Omental fat pad (tissue), 3 donors: ENCODE measurements at regions not wholly inside any gene's neighbourhood (a gene's known extent, or its start where the extent isn't known, plus 50 kb on each side); places are given as distances from the start of the nearest gene placed in this dataset.

Source experiments
- ATAC-seq: fragments of 150-250 bp; one replicate; pipeline ENCODE4 v1.9.1; 2016; ENCODE audit warnings: mild to moderate bottlenecking, moderate library complexity; ENCODE audit not compliant: low FRiP score
- DNase-seq: peaks from one replicate; pipeline ENCODE4 v3.0.0-alpha.2; 2019; ENCODE audit warnings: low spot score
- CTCF ChIP-seq, 3 donors: fragments of 450-650 bp; IDR thresholded peaks; one replicate each; pipeline ENCODE4 v1.5.1; 2016 to 2017; ENCODE audit warnings: antibody characterized with exemption in 3 of 3, mild to moderate bottlenecking in 3 of 3, moderate library complexity in 2 of 3

DNA sequence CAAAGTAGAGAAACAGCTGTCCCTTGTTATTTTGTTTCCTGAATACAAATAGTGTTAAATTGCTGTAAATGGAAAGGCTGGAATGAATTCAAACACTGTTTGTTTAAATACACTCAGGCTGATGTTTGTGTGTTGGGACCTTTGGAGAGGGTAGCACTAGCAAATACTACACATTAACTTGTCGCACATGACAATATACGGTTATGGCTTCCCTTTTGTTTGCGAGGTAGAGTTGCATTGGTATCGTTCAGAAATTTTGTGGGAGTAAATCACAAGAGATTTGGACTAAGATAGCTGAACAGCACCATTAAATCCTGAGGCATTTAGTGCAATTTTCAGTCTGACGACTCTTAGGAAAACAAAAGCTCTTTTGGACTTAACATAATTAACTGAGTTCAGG is 213.0 kb upstream of the ROBO2 start:
- no peak for TF ChIP-seq CTCF (IDR thresholded peaks at IDR 0.05)
- DNase-seq (no peak), ATAC-seq (no peak)

DNA sequence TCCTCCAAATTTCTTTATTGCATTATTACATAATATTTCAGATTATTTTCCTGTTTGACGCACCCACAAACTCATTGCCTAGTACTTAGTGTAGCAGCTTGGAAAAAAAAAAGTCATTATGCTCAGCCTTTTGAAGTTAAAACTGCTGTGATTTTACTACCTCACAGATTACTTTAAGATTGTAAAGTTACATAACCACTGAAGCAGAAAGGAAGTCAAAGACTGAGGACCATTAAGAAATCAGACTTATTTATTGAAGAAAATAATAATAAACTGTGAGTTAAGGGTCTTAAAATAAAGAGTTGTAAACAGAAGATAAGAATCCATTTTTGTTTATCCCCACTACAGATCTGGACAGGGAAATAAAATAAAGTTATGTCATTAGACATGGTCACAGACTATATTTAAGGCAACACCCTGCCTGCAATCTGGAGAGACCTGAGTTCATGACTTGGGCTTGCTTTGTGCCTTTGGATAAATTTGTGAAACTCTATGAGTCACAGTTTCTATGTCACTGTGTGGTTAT is 212.1 kb upstream of the ROBO2 start:
- DNase-seq, result no peak
- TF ChIP-seq CTCF (IDR thresholded peaks at IDR 0.05), result no peak
- no peak for ATAC-seq

DNA sequence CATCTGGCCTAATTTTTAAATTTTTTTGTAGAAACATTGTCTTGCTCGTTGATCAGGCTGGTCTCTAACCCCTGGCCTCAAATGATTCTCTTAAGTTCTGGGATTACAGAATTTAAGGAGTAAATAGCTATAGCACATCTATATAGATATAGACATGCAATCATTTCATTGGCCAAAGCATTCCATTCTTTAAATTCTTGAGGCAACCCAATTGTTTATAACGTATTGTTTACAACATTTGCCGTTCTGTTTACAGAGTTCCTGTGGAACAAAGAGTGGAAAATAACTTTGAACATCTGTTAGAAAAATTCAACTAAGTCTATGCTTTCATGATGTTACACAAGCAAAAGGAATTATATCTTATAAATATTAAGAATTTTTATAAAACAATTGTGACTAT is 205.2 kb upstream of the ROBO2 start:
- DNase-seq (no peak), ATAC-seq (no peak)
- TF ChIP-seq CTCF (IDR thresholded peaks at IDR 0.05), result no peak

- TF ChIP-seq CTCF (IDR thresholded peaks at IDR 0.05), result no peak
- DNase-seq (no peak), ATAC-seq (no peak)
Observed at GRCh38 chr3:76841747-76842146, 198.2 kb upstream of the ROBO2 start.

DNA sequence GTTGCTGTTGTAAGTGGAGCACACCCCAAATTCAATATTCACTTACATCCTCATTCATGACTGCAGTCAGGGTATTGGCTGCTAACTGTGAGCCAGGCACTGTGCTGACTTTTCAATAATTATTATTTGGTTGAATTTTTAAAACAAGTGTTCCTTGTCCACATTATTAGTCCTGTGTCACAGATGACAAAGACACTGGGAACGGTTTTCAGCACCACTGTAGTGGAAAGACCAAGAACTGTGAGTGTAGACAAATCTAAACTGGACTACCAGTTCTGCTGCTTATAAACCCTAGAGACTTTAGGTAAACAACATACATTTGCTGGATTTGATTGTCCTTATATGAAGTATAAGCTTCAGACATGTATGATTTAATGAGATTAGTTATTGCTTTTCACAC is 197.7 kb upstream of the ROBO2 start:
- DNase-seq (no peak), ATAC-seq (no peak)
- TF ChIP-seq CTCF (IDR thresholded peaks at IDR 0.05), result no peak

DNA sequence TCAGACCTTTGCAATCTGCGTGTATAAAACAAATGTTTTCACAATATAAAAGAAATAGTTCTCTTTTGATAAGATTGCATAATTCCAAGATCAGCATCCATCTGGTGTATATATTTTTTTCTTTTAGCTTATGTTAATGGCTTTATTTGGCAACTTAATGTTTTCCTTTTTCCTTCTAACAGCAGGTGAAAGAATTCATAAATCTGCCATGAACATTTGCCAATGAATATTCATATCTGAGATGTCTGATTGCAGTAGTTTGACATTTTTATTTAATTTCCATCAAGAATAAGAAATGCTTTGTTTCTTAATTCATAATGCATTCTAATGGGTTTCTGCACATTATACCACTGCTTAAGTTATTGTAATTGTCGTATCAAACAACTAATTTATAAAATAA is 184.4 kb upstream of the ROBO2 start:
- TF ChIP-seq CTCF (IDR thresholded peaks at IDR 0.05), result no peak
- ATAC-seq, result no peak
- no peak for DNase-seq

DNA sequence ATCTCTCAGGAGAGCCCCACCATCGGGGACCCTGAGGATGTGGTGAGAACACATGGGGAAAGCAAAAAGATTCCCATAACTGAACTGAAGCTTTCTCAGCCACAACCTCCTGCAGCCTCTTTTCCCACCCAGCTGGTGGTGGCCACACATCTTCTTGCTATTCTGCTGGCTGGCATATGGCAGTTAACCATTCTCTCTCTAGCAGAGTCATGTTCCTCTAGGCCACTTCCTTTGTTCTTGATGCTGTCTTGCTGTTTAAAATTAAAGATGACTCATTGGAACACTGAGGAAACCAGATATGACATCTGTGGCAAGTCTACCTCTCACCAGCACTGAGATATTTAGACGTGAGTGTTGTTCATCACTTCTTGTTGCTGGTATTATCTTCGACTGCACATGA is 180.3 kb upstream of the ROBO2 start:
- no peak for TF ChIP-seq CTCF (IDR thresholded peaks at IDR 0.05)
- ATAC-seq (no peak), DNase-seq (no peak)
